Lung (tissue), 11 donors: ENCODE measurements at regions not wholly inside any gene's neighbourhood (a gene's known extent, or its start where the extent isn't known, plus 50 kb on each side); places are given as distances from the start of the nearest gene placed in this dataset.

Source experiments
- ATAC-seq: fragments of 200-7000 bp; cut with Tn5 transposase; one replicate; pipeline ENCODE4 v1.9.1; 2020; ENCODE audit warnings: moderate number of reproducible peaks; ENCODE audit not compliant: insufficient read depth, low FRiP score
- DNase-seq, 3 donors: peaks; one replicate each; pipeline ENCODE4 v3.0.0-alpha.2; 2013 to 2017
- H3K27ac ChIP-seq, 2 donors: one replicate each; pipeline ENCODE4 v1.5.1; 2013; ENCODE audit warnings: mild to moderate bottlenecking in 2 of 2, moderate library complexity in 2 of 2, control low read depth in 1 of 2, inconsistent platforms in 1 of 2, low read depth in 1 of 2, low read length in 1 of 2
- H3K27me3 ChIP-seq, 3 donors: one replicate each; pipeline ENCODE4 v1.5.1; 2013; ENCODE audit warnings: low read length in 2 of 3; ENCODE audit not compliant: control insufficient read depth in 3 of 3, insufficient read depth in 3 of 3
- H3K36me3 ChIP-seq, 4 donors: one replicate each; pipeline ENCODE4 v1.5.1; 2013; ENCODE audit warnings: low read length in 4 of 4, mild to moderate bottlenecking in 1 of 4, moderate library complexity in 1 of 4; ENCODE audit not compliant: control insufficient read depth in 4 of 4, insufficient read depth in 4 of 4
- H3K4me1 ChIP-seq, 5 donors: one replicate each; pipeline ENCODE4 v1.5.1; 2013; ENCODE audit warnings: low read length in 5 of 5, mild to moderate bottlenecking in 2 of 5, moderate library complexity in 1 of 5; ENCODE audit not compliant: control insufficient read depth in 5 of 5, insufficient read depth in 5 of 5
- H3K4me3 ChIP-seq: one replicate; pipeline ENCODE4 v1.5.1; 2013; ENCODE audit warnings: mild to moderate bottlenecking, control low read depth, moderate library complexity
- H3K9ac ChIP-seq, 2 donors: one replicate each; pipeline ENCODE4 v1.5.1; 2013; ENCODE audit warnings: low read length in 2 of 2, control low read depth in 1 of 2; ENCODE audit not compliant: insufficient read depth in 1 of 2
- H3K9me3 ChIP-seq, 4 donors: one replicate each; pipeline ENCODE4 v1.5.1; 2013; ENCODE audit warnings: low read length in 3 of 4, mild to moderate bottlenecking in 1 of 4, moderate library complexity in 1 of 4; ENCODE audit not compliant: control insufficient read depth in 4 of 4, insufficient read depth in 3 of 4
- CTCF ChIP-seq: IDR thresholded peaks from 2 replicates; pipeline ENCODE4 v1.5.1; 2012; ENCODE audit warnings: mild to moderate bottlenecking; ENCODE audit errors: control extremely low read depth, extremely low read depth
- whole genome bisulfite sequencing, 2 donors: extraction: QIAGEN DNeasy Blood & Tissue Kit; methylation state at CpG; one replicate each; pipeline ENCODE4 v1.1.7; 2013; 5-methylcytosine and 5-hydroxymethylcytosine counted together
- donor health status: control.
- donor health status: control.
- donor health status: Bipolar disorder and iron deficiency.
- donor health status: healthy.
- donor health status: DM: yes; HTN: yes; CAD: no.

- Histone ChIP-seq H3K27me3 (no peaks in the 10 kb centered on the region), H3K4me3 (no peak overlapping the region), H3K4me1 (peaks cover 0 to 11% (median 7%) of the 10 kb centered on the region in 5 donors), H3K27ac (no peak overlapping the region), H3K36me3 (no peaks in the 10 kb centered on the region), H3K9me3 (no peaks in the 10 kb centered on the region), H3K9ac (peak overlapping the region in 1 of 2 donors; percentile 58)
- no peak for TF ChIP-seq CTCF
- ATAC-seq (no peak), DNase-seq (peak in 2 of 3 donors; percentile 39 to 60)
- 51 to 54% methylated on average over 6 of the region's 6 CpGs for WGBS, 2 donors
Observed at GRCh38 chr18:49652881-49653724, 91.2 kb downstream of the LIPG start.

- H3K4me1 ChIP-seq: peaks cover 2 to 32% (median 10%) of the 10 kb centered on the region in 5 donors
- no peak for TF ChIP-seq CTCF
- DNase-seq (peak in 1 of 3 donors; percentile 9), ATAC-seq (no peak)
- no peak overlapping the region for H3K27ac ChIP-seq
- H3K9me3 ChIP-seq: no peaks in the 10 kb centered on the region
- WGBS, 2 donors: 80 to 85% methylated on average over 6 of the region's 6 CpGs
- H3K4me3 ChIP-seq: no peak overlapping the region
- H3K36me3 ChIP-seq: no peaks in the 10 kb centered on the region
- no peak overlapping the region for H3K9ac ChIP-seq
- H3K27me3 ChIP-seq: no peaks in the 10 kb centered on the region
Observed at GRCh38 chr18:49651033-49651432, 89.2 kb downstream of the LIPG start.

- Histone ChIP-seq H3K27me3 (no peaks in the 10 kb centered on the region), H3K9me3 (no peaks in the 10 kb centered on the region), H3K4me1 (peaks cover 2 to 37% (median 10%) of the 10 kb centered on the region in 5 donors), H3K27ac (no peak overlapping the region), H3K36me3 (no peaks in the 10 kb centered on the region), H3K9ac (no peak overlapping the region), H3K4me3 (no peak overlapping the region)
- ATAC-seq (no peak), DNase-seq (peak in 1 of 3 donors; percentile 3)
- no peak for TF ChIP-seq CTCF
- WGBS, 2 donors: 70 to 81% methylated on average over 7 of the region's 7 CpGs
Observed at GRCh38 chr18:49650426-49650891, 88.6 kb downstream of the LIPG start.
